ENCODE measurements at regions not wholly inside any gene's neighbourhood (a gene's known extent, or its start where the extent isn't known, plus 50 kb on each side); places are given as distances from the start of the nearest gene placed in this dataset.

DNA sequence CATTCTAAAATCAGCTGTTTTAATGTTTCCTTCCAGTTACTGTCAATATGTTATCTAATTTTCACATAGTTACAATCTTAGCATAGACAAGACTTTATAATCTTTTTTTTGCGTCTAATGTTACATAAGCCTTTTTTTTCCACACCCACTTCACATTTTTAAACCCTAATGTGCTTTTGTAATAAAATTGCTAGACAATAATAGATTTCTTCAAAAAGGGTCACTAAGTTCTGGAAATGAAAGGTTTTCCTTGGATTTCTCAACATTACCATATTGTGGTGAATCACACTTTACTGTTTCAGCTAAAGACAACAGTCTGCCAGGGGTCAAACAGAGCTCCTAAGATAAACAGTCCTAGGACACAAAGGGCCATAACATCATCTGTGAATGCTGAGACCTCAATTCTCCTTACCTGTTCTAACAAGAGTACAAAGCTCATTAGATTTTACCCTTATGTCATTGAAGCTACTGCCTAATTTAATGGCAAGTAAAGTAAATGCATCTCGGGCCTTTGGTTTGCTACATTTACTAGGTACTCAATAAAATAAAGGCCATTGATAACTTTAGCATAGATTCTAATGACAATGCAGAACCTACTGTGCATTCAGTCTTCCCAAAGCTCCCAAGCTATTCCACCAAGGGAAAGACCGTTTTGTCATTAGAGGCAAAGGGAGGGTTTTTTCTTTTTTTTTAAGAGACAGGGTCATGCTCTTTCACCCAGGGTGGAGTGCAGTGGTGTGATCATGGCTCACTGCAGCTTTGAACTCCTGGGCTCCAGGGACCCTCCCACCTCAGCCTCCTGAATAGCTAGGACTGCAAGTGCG is 111.2 kb upstream of the SLC38A2 start:
- Mint-ChIP-seq H3K36me3 (ENCODE audit: low read depth) (no peaks in the 10 kb centered on the region), H3K27ac (no peak overlapping the region), H3K9me3 (no peaks in the 10 kb centered on the region), H3K4me1 (peaks cover 18% of the 10 kb centered on the region), H3K27me3 (ENCODE audit: low read depth, poor library complexity) (no peaks in the 10 kb centered on the region), H3K4me3 (no peak overlapping the region)
- TF ChIP-seq, protein P1, sequence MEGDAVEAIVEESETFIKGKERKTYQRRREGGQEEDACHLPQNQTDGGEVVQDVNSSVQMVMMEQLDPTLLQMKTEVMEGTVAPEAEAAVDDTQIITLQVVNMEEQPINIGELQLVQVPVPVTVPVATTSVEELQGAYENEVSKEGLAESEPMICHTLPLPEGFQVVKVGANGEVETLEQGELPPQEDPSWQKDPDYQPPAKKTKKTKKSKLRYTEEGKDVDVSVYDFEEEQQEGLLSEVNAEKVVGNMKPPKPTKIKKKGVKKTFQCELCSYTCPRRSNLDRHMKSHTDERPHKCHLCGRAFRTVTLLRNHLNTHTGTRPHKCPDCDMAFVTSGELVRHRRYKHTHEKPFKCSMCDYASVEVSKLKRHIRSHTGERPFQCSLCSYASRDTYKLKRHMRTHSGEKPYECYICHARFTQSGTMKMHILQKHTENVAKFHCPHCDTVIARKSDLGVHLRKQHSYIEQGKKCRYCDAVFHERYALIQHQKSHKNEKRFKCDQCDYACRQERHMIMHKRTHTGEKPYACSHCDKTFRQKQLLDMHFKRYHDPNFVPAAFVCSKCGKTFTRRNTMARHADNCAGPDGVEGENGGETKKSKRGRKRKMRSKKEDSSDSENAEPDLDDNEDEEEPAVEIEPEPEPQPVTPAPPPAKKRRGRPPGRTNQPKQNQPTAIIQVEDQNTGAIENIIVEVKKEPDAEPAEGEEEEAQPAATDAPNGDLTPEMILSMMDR (IDR thresholded peaks at IDR 0.05) = no peak
- peak; percentile 8 for DNase-seq

DNA sequence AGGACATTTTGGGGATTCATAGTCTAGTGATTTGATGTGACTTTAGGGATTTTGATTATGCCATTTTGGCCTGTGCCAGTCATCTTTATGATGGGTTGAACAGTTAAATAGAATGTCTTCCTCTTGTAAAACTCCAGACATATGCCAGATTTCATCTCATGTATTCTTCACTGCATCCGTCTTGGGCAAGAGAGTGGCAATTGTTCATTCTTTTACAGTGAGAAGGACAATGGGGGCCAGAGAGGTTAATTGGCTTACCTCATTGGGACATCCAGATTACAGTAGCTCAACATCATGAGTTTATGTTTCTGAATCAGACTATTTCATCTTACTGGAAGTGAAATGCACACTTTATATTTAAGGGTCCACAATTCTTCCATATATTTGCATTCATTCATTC is 108.2 kb upstream of the SLC38A2 start:
- Mint-ChIP-seq H3K4me3 (no peak overlapping the region), H3K27ac (no peak overlapping the region), H3K9me3 (no peaks in the 10 kb centered on the region), H3K27me3 (ENCODE audit: low read depth, poor library complexity) (no peaks in the 10 kb centered on the region), H3K4me1 (peaks cover 18% of the 10 kb centered on the region), H3K36me3 (ENCODE audit: low read depth) (no peaks in the 10 kb centered on the region)
- TF ChIP-seq, protein P1 (IDR thresholded peaks at IDR 0.05) = no peak
- no peak for DNase-seq

DNA sequence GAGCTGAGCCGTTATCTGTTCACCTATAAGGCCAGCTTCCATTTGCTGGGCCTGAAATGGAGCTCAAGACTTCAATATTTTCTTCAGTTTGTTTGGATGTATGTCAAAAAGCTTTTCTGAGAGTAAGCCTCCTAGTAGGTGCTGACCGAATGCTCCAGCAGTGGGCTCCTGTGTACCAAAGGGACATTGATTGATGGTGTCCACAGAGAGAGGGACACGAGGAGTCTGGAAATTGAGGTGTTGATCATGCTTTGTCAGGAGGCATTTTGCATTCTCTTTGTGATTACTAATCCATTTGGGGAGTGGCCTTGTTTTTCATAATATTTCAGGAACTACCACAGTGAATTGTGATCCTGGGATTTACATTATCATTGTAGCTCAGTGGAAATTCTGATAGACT is 107.7 kb upstream of the SLC38A2 start:
- no peaks in the 10 kb centered on the region for H3K27me3 Mint-ChIP-seq (ENCODE audit: low read depth, poor library complexity)
- H3K4me3 Mint-ChIP-seq = no peak overlapping the region
- H3K36me3 Mint-ChIP-seq (ENCODE audit: low read depth) = no peaks in the 10 kb centered on the region
- H3K4me1 Mint-ChIP-seq = peaks cover 18% of the 10 kb centered on the region
- no peak overlapping the region for H3K27ac Mint-ChIP-seq
- H3K9me3 Mint-ChIP-seq = no peaks in the 10 kb centered on the region
- TF ChIP-seq, protein P1 (IDR thresholded peaks at IDR 0.05) = no peak
- DNase-seq = no peak

DNA sequence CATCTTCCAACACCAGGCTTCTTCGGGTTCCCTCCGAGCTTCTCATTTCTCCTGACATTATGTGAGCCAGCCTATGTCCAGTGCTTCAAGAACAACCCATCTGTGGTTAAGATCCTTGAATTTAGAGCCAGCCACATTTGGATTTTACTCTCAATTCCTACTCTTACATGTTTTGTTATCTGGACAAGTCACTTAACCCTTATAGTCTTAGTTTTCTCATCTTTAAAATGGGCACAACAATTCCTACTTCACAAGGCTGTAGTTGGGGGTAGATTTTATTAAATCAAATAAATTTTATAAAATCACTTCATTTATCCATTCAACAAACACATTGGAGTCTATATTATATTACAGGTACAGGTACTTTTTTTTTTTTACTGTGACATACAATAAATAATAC is 105.5 kb upstream of the SLC38A2 start:
- Mint-ChIP-seq H3K27ac (no peak overlapping the region), H3K27me3 (ENCODE audit: low read depth, poor library complexity) (no peaks in the 10 kb centered on the region), H3K4me1 (peaks cover 10% of the 10 kb centered on the region), H3K4me3 (no peak overlapping the region), H3K9me3 (no peaks in the 10 kb centered on the region), H3K36me3 (ENCODE audit: low read depth) (no peaks in the 10 kb centered on the region)
- TF ChIP-seq, protein P1 (IDR thresholded peaks at IDR 0.05) = no peak
- DNase-seq = no peak

DNA sequence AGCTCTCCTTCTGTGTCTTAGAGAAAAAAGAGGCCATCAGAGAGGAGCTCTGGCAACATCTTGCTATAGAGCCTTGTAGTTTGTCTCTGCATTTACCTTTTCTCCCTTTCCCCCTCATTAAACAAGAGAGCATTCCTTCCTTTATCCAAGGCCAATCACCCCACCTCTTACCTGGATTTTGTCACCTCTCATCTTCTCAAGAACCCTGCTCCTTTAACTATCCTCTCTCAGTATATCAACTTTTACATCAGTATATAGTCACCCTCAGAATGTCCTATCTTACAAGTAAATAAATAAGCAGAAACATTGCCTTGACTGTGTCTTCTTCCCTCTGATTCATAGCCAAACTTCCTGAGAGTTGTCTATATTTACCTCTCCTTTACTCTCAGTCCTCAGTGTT is 105.0 kb upstream of the SLC38A2 start:
- Mint-ChIP-seq H3K4me3 (no peak overlapping the region), H3K27me3 (ENCODE audit: low read depth, poor library complexity) (no peaks in the 10 kb centered on the region), H3K9me3 (no peaks in the 10 kb centered on the region), H3K4me1 (peaks cover 9% of the 10 kb centered on the region), H3K27ac (peak overlapping the region; percentile 0), H3K36me3 (ENCODE audit: low read depth) (no peaks in the 10 kb centered on the region)
- no peak for DNase-seq
- TF ChIP-seq, protein P1 (IDR thresholded peaks at IDR 0.05) = no peak

All from nephron progenitor cell (in vitro differentiated cells).